Limb (tissue), 2 donors: ENCODE measurements at regions not wholly inside any gene's neighbourhood (a gene's known extent, or its start where the extent isn't known, plus 50 kb on each side); places are given as distances from the start of the nearest gene placed in this dataset.
"Not testable (repeated sequence)": the region's sequence is repeated elsewhere in the genome, so short reads cannot be mapped to it uniquely, and the experiment has no call there.

Experiments
- DNase-seq, 2 donors: peaks; one replicate each; pipeline ENCODE4 v3.0.0-alpha.2; 2016; ENCODE audit errors: extremely low spot score in 2 of 2

DNA sequence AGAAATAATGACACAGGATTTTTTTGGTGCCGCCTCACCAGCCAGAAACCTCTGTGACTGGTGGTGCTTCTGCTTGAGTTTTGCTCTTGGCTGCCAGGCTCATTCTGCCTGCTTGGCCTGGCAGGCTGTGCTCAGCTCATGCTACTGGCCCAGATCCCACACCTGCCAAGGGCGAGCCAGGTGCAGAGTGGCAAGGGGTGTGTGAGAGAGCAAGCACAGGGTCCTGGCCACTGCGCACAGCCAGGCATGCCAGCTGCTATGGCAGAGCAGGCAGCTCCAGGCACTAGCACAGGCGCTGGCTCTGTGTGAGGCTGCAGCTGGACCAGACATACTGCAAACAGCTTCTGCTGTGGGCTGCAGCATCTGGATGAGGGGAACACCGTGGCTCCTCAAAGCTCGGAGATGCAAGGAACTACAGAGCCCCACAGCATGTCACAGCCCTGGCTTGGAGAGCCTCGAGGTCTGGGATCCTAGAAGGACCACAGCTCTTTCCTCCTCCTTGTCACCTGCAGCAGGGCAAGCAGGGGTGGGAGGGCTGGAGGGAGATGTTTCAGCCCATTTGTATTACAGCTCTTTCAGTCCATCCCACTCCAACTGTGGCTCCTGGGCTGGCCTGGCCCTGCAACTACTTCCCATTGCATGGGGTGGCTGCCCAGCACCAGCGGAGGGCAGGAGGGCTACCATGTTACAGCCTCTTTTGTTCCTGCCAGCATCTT is 313.4 kb upstream of the SEMA3C start:
- DNase-seq = peak in 1 of 2 donors; percentile 38

DNA sequence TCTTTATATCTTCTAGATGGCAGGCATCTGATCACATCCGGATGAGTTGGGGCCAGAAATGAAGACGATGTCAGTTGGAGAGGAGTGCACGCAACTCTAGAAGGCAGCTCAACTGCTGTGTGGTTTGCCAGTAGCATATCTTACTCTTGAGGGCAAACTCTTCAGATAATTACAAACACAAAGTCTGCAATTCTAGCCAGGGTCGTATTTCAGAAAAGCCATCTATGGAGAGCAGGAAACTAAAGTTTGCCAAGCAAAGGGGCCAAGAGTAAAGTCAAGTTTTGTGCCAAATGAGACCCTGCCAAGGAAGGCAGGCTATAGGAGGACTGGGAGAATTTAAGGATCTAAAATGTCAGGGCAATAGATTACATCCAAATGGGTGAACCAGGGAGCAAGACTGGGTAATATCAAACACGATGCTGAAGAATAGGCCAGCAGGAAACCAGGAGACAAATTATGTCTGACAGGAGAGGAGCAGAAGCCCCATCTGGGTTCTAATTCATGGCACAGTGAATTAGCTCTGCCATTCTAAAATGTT is 312.5 kb upstream of the SEMA3C start:
- peak; percentile 34 to 36 for DNase-seq

DNA sequence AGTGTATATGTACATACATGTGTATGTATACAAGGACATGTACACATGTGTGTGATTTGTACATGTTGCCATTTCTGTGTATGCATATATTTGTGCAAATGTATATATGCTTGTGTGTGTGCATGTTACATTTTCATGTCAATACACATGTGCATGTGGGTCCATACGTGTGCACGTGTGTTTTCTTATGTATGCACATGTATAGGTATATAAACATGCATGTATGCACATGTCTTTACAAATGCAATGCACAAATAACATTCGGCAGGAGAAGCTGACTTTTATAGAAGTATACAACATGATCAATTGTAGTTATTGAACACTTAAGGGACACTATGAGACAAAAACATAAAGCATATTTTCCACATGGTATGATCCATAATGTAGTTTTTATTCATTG is 307.4 kb upstream of the SEMA3C start:
- no peak for DNase-seq

DNA sequence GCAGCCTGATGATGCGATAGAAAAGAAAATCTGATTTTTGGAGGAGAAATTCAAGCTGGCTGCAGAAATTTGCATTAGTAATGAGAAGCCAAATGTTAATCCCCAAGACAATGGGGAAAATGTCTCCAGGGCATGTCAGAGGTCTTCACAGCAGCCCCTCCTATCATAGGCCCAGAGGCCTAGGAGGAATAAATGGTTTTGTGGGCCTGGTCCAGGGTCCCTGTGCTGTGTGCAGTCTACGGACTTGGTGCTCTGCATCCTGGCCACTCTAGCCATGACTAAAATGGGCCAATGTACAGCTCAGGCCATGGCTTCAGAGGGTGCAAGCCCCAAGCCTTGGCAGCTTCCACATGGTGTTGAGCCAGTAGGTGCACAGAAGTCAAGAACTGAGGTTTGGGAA is 303.8 kb upstream of the SEMA3C start:
- not testable (repeated sequence) for DNase-seq

DNA sequence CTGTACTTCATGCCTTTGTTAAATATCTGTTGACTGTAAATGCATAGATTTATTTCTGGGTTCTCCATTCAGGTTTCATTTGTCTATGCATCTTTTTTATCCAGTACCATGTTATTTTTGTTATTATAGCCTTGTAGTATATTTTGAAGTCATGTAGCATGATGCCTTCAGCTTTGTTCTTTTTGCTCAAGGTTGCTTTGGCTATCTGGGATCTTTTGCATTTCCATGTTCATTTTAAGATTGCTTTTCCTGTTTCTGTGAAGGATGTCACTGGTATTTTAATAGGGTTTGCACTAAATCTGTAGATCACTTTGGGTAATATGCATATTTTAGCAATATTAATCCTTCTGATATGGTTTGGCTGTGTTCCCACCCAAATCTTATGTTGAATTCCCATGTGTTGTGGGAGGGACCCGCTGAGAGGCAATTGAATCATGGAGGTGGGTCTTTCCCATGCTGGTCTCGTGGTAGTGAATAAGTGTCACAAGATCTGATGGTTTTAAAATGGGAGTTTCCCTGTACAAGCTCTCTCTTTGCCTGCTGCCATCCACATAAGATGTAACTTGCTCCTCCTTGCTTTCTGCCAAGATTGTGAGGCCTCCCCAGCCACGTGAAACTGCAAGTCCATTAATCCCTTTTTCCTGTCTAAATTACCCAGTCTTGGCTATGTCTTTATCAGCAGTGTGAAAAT is 302.8 kb upstream of the SEMA3C start:
- no peak for DNase-seq

DNA sequence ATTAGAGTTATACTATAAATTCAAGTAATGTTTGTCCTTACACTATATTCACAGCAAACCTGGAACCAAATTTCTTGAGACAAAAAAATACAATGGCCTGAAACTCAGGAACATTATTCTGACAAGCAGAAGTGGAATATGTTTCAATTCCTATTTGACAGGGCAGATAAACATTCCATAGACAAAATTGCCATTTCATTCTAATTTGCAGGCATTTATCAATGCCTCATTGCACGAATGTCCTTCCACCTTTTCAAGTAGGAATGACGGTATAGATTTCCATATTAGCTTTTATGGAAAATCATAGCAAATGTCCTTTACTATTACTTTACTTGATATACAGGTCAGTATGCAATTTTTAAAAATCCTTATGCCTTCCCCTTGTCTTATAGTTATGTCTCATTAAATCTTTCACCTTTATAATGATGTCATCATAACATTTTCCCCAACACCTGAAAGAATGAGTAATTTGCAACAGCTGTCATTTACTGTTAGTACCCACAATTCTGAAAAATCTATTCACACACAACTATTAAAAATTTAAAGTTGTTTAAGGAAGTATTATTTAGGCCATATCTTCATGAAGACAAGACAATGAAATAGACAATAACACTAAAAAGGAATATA is 299.7 kb upstream of the SEMA3C start:
- no peak for DNase-seq

DNA sequence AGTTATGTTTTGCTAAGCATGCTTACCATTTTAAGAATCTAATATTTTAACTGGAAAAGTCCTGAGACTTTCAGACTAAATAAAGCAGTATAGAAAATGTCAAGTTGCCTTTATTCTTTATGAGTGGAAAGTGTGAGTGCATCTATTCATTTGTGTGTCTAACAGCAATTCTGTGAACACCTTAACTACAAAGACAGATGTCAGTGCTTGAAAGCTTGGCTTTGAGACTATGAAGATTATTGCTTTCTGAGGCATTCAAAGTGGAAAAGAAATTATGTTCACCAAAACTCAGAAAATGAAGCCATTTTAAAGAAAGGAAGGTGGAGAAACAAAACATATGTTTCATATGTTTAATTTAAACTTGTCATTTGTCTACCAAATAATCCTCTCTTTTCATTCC is 294.5 kb upstream of the SEMA3C start:
- no peak for DNase-seq

DNA sequence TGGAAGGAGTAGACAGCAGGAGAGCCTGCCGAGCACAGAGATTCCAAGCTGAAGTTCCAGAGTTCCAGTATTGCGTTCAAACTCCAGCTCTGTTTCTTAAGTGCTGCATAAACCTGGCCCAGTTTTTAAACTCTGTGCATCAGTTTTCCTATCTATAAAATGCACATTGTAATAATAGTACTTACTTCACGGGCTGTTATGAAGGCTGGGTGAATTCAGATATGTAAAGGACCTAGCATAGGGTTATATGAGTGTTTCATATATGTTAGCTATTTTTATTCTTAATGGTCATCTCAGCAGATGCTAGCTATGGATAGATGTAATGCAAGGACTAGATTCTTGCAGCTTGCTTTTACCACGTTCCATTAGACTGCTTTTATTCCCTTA is 293.1 kb upstream of the SEMA3C start:
- no peak for DNase-seq

DNA sequence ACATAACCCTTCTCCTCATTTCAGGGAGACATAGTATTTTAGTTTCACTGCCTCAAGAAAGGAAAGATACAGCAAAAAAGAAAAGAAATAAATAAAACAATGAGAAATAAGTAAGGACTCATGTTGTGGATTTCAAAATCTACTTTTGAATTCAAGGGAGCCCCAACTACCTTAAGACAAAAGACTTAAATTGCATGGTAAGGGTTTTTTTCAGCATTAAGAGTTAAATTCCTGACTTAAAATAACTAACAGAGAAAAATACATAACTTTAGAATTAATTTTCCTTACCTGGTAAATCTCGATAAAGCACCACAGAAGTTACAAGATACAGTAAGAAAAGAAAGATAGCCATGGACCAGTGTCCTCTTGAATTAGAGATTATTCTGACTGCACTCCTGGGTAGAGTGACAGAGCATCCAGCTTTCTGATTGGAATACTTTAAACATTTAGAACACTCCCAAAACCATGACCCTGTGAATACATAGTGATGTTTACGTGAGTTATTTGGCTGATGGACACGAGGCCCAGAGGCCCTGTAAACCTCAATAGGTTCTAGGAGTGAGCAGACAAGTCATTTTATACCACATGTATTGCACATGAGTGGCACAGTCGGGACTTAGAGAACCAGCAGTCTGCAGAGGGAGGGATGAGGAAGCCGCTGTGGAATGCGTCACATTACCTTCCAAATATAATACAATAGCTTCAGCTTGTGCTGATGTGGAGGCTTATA is 292.5 kb upstream of the SEMA3C start:
- peak in 1 of 2 donors; percentile 32 for DNase-seq

DNA sequence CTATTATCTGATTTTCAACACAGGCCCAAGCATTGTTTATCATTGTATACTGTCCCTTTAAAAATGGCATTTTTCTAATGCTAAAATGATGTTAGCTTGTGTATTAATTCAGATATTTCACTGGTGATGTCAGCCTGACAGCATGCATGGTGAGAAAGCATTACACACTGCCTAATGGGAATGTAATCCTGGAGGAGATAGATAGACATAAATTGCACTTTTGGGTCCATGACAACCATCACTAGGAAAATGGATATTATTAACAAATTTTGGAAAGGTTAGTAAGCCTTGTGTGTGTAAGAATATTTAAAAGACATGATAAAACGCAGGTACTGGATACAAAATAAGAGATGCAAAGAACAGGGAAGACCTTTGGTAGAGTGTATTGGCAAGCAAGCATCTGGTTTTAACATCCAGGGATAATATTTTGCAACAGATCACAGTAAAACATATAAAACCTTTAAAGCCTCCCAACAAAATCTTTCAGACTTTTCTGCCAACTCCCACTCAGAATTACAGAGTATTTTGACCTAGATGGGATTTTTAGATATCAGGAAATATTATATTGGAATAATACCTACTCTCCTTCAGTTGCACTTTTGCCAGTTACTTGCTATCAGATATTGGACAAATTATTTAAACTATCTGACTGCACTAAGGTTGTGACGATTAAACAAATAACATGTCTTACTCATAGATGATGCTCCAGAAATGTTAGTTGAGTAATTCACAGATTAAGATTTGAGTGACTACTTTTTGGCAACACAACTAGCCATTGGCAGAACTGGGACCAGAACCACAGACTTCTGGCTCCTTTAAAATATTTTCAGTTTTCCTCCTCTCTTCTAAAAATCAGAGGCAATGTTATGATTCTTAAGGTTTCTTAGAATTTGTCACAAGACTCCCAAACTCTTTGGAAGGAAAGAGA is 291.6 kb upstream of the SEMA3C start:
- DNase-seq = peak in 1 of 2 donors; percentile 41

DNA sequence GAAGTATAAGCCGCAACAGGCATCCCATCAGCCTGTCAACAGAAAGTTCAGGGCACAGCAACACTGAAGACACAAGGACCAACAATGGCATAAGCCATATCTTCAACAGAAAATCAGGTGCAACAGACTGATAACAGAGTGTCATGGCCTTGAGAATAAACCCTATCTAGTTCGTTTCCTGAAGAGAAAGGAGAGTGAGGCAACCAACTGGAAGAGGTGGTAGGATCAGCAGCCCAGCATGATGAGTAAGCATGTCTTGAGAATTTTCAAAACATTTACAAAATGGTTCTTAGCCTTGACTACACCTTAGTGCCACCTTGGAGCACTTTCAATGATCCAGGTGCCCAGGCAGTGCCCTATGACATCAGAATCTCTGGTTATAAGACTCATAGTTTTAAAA is 290.2 kb upstream of the SEMA3C start:
- no peak for DNase-seq

DNA sequence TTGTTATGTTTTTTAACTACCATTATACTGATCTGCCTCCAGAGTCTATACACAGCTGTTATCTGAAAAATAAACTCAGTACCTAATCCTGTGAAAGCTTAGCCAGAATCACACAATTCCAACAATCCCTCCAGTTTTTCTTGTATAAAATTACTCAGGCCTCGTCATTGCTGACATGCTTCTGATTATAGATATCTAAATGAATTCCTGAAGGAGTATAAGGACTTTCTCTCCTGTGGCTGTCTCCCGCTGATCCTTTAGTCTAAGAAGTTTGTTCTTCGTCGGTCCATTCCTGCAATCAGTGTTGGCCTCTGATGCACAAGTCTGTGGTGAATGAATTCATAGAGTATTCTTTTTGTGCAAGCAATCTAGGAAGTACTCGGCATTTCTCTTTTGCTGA is 288.9 kb upstream of the SEMA3C start:
- no peak for DNase-seq

DNA sequence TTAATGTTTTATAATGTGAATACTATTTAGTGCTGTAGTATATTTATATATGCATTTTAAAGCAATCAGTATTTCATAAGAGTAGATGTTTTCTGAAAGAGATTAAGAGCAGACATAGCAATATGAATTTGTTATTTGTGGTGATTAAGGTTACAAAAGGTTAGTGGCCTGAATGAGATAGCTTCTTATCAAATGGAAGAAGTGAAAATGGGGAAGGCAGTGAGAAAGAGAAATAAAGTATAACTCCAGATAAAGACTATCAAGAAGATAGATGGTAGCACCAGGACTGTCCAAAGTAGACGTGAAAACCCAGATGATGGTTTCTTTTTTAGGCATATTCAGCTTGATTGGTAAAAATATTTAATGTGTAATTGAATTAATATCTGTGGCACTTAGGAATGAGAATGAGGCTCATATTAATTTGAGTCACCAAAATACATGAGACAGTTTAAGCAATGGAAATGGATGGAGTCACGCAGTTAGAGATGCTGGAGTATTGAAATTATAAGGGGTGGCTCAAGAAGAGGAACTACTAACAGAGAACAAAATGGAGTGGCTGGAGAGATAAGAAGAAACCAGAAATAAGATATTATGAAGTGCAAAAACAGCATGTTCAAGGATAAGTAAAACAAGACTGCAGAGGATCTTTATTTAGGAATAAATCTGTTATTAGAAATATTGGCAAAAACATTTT is 288.0 kb upstream of the SEMA3C start:
- no peak for DNase-seq

DNA sequence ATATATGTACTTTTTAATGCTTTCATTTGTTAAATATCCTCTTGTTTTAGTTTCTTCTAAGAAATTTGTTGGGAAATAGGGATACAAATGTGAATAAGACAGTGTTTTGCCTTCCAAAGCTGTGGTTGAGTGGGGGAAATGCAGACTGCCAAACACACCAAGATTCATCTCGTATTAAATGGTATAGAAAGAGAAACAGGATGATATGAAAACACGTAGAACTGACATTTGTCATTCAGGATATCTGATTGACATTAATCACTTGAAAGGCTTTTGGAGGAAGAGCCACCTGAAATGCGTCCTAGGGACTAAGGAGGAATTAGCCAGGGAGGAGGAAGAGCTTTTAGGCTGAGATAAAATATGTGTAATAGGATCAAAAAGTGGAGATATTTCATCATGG is 287.4 kb upstream of the SEMA3C start:
- DNase-seq = no peak

DNA sequence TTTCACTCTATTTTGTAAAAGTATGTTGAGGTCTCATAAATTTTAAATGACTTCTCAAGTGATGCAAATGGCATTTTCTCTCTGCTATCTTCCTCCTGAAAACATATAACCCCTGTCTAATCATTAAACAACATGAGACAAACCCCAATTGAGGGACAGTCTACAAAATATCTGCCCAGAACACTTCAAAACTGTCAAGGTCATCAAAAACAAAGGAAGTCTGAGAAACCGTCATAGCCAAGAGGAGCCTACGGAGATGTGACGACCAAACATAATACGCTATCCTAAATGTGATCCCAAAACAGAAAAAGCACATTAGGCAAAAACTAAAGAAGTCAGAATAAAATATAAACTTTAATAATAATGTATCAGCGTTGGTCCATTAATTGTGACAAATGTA is 282.3 kb upstream of the SEMA3C start:
- DNase-seq = no peak

DNA sequence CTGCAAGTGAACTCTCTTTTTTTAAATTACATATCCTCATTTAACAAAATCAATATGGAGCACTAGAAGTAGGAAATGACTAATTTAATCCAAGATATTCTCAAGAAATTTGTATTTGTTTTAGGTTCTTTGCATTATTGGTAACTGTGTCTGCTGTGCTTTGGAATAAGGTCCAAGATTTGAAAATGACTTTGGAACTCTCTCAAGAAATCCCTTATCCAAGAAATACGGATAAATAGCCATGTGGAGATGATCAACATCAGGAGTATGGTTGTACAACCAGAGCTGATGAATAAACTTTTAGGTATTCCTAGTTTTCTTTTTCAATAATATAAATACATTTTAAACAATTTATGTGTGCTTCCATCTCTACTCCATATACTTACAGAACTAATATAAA is 279.9 kb upstream of the SEMA3C start:
- no peak for DNase-seq

DNA sequence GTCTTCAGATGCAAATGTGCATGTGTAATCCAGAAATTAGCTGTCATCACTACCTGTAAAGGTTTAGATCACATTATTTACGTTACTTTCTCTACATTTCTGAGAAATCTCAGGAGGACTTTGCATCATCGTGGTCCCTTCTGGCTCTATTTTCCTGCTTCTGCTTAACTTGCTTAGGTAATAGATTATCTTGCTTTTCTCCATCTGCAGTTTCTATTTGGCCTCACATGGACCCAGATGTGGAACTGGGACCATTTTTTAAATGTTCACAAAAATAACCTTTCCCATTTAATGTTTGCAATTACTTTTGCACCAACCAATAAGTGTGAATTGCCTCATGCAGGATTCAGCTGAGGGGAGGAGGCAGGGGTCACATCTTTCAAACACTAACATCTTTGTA is 278.4 kb upstream of the SEMA3C start:
- no peak for DNase-seq

DNA sequence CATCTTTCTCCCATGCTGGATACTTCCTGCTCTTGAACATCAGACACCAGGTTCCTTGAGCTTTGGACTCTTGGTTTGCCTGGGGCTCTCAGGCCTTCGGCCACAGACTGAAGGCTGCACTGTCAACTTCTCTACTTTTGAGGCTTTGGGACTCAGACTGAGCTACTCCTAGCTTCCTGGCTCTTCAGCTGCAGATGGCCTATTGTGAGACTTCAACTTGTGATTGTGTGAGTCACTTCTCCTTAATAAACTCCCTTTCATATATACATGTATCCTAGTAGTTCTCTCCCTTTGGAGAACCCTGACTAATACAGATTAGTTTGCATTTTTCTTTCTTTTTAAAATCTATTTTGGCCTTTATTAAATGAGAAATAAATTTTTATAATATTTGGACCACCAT is 276.2 kb upstream of the SEMA3C start:
- DNase-seq = no peak

DNA sequence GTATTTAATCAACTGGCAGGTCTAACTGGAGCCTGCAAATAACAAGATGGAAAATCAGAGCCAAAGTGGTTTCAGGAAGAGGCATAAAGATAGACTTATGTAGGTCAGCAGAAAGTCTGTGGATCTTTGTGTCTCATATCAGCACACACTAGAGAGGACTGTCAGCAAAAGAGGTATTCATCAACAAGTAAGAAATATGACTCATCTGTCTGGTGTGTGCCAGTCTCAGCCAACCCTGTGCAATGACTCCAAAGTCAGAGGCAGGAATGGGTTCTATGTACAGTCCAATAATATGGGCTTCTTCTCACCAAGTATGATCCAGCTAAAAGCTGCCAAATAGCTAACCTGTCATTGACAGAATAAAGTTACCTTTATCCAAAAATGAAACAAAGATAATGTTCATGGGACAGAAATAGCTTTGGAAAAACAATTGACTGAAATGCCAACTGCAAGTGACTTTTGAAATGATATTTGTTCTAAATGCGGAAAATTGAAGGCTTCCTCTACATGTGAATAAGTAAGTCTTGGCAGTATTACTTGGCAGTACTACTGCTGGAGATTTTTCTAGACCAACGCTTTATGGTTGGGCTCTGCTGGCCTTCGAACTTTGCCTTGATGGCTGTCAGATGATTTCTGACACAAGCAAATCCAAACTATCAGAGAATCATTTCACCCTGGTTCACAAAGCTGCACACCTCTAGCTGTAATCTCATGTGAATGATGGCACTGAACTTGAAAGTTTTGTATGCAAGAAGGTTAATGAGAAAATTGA is 272.3 kb upstream of the SEMA3C start:
- DNase-seq = no peak
